Liver (tissue), 8 donors: ENCODE measurements at regions not wholly inside any gene's neighbourhood (a gene's known extent, or its start where the extent isn't known, plus 50 kb on each side); places are given as distances from the start of the nearest gene placed in this dataset.

Experiments used
- DNase-seq: peaks from one replicate; pipeline ENCODE4 v3.0.0-alpha.2; 2017; ENCODE audit warnings: low spot score
- H3K27ac ChIP-seq, 2 donors: one replicate each; pipeline ENCODE4 v1.7.0; 2013; ENCODE audit warnings: inconsistent platforms in 2 of 2, low read length in 2 of 2, control low read depth in 1 of 2, low read depth in 1 of 2, mild to moderate bottlenecking in 1 of 2
- H3K27me3 ChIP-seq, 4 donors: one replicate each; pipeline versions ENCODE4 v1.6.1 to v1.7.0; 2013; ENCODE audit warnings: low read length in 3 of 4, inconsistent platforms in 1 of 4, mild to moderate bottlenecking in 1 of 4, moderate library complexity in 1 of 4; ENCODE audit not compliant: control insufficient read depth in 4 of 4, insufficient read depth in 4 of 4
- H3K36me3 ChIP-seq, 4 donors: one replicate each; pipeline versions ENCODE4 v1.6.1 to v1.7.0; 2013; ENCODE audit warnings: low read length in 3 of 4, mild to moderate bottlenecking in 3 of 4, low read depth in 1 of 4, moderate library complexity in 1 of 4; ENCODE audit not compliant: control insufficient read depth in 4 of 4, insufficient read depth in 3 of 4
- H3K4me1 ChIP-seq, 4 donors: one replicate each; pipeline versions ENCODE4 v1.6.1 to v1.7.0; 2013; ENCODE audit warnings: low read length in 3 of 4, mild to moderate bottlenecking in 3 of 4, moderate library complexity in 1 of 4; ENCODE audit not compliant: control insufficient read depth in 4 of 4, insufficient read depth in 4 of 4
- H3K4me3 ChIP-seq, 3 donors: one replicate each; pipeline versions ENCODE4 v1.6.1 to v1.7.0; 2013; ENCODE audit warnings: low read length in 3 of 3, control low read depth in 1 of 3, low read depth in 1 of 3, mild to moderate bottlenecking in 1 of 3
- H3K9ac ChIP-seq, 2 donors: one replicate each; pipeline ENCODE4 v1.7.0; 2013; ENCODE audit warnings: low read length in 2 of 2, mild to moderate bottlenecking in 2 of 2, moderate library complexity in 2 of 2, control low read depth in 1 of 2, low read depth in 1 of 2
- H3K9me3 ChIP-seq, 4 donors: one replicate each; pipeline versions ENCODE4 v1.6.1 to v1.7.0; 2013; ENCODE audit warnings: low read length in 3 of 4; ENCODE audit not compliant: control insufficient read depth in 4 of 4
- CTCF ChIP-seq: fragments of 150-350 bp; IDR thresholded peaks from 2 replicates; pipeline ENCODE4 v1.5.1; 2017; ENCODE audit warnings: improper control_type of control experiment, low read depth, low read length; ENCODE audit not compliant: missing input control
- FOXA1 ChIP-seq: IDR thresholded peaks from 2 replicates; pipeline ENCODE4 v1.6.1; 2016; ENCODE audit warnings: antibody characterized with exemption
- FOXA2 ChIP-seq: IDR thresholded peaks from 2 replicates; pipeline ENCODE4 v1.6.1; 2016; ENCODE audit warnings: antibody characterized with exemption
- GABPA ChIP-seq, 2 donors: IDR thresholded peaks in 1 of 2; conservative IDR thresholded peaks in 1 of 2; 2 replicates each; pipeline ENCODE4 v1.6.1; 2016; ENCODE audit warnings: antibody characterized with exemption in 2 of 2, mild to moderate bottlenecking in 1 of 2, moderate library complexity in 1 of 2
- HNF4A ChIP-seq, 2 donors: conservative IDR thresholded peaks; 2 replicates each; pipeline ENCODE4 v1.6.1; 2016; ENCODE audit warnings: antibody characterized with exemption in 2 of 2, mild to moderate bottlenecking in 2 of 2
- HNF4G ChIP-seq: IDR thresholded peaks from 2 replicates; pipeline ENCODE4 v1.6.1; 2016; ENCODE audit warnings: antibody characterized with exemption
- JUND ChIP-seq, 2 donors: IDR thresholded peaks; 2 replicates each; pipeline ENCODE4 v1.6.1; 2016; ENCODE audit warnings: antibody characterized with exemption in 2 of 2
- MAX ChIP-seq: IDR thresholded peaks from 2 replicates; pipeline ENCODE4 v1.6.1; 2016; ENCODE audit warnings: antibody characterized with exemption
- NR2F2 ChIP-seq: IDR thresholded peaks from 2 replicates; pipeline ENCODE4 v1.6.1; 2016; ENCODE audit warnings: antibody characterized with exemption
- RAD21 ChIP-seq, 2 donors: IDR thresholded peaks; 2 replicates each; pipeline ENCODE4 v1.6.1; 2016; ENCODE audit warnings: antibody characterized with exemption in 2 of 2, mild to moderate bottlenecking in 2 of 2
- RXRA ChIP-seq, 2 donors: IDR thresholded peaks; 2 replicates each; pipeline ENCODE4 v1.6.1; 2017 to 2018; ENCODE audit warnings: antibody characterized with exemption in 2 of 2, mild to moderate bottlenecking in 1 of 2
- SP1 ChIP-seq: IDR thresholded peaks from 2 replicates; pipeline ENCODE4 v1.6.1; 2018; ENCODE audit warnings: antibody characterized with exemption, mild to moderate bottlenecking
- TAF1 ChIP-seq: conservative IDR thresholded peaks from 2 replicates; pipeline ENCODE4 v1.6.1; 2016; ENCODE audit warnings: antibody characterized with exemption, mild to moderate bottlenecking
- YY1 ChIP-seq: IDR thresholded peaks from 2 replicates; pipeline ENCODE4 v1.6.1; 2016; ENCODE audit warnings: antibody characterized with exemption, mild to moderate bottlenecking
- ZBTB33 ChIP-seq: IDR thresholded peaks from 2 replicates; pipeline ENCODE4 v1.6.1; 2016; ENCODE audit warnings: antibody characterized with exemption
- WGBS: extraction: QIAGEN DNeasy Blood & Tissue Kit; methylation state at CpG from one replicate; pipeline ENCODE4 v1.1.7; 2013; 5-methylcytosine and 5-hydroxymethylcytosine counted together
- TF ChIP-seq, protein P1 (sequence below): IDR thresholded peaks from 2 replicates; pipeline ENCODE4 v1.6.1; 2016; ENCODE audit warnings: antibody characterized with exemption
- donor health status: healthy.
- donor health status: healthy.
- donor health status: healthy.
- donor health status: healthy.
- donor health status: healthy.

GRCh38 chr22:44380756-44381486, 68.2 kb upstream of the SHISAL1 start:
- H3K36me3 ChIP-seq = no peaks in the 10 kb centered on the region
- H3K9ac ChIP-seq = no peak overlapping the region
- WGBS = 79% methylated on average over 15 of the region's 15 CpGs
- no peak overlapping the region for H3K4me3 ChIP-seq
- H3K27ac ChIP-seq = no peak overlapping the region
- H3K27me3 ChIP-seq = no peaks in the 10 kb centered on the region
- H3K9me3 ChIP-seq = peaks cover 0 to 6% (median 1%) of the 10 kb centered on the region in 4 donors
- TF ChIP-seq SP1 (no peak), YY1 (no peak), GABPA (IDR thresholded peaks at IDR 0.05 in 1 of 2, conservative IDR thresholded peaks at IDR 0.05 in 1 of 2) (no peak), RAD21 (IDR thresholded peaks at IDR 0.05) (no peak), NR2F2 (no peak), JUND (IDR thresholded peaks at IDR 0.05) (no peak), FOXA1 (no peak), FOXA2 (no peak), HNF4A (conservative IDR thresholded peaks at IDR 0.05) (no peak), ZBTB33 (no peak)
- TF ChIP-seq, protein P1, sequence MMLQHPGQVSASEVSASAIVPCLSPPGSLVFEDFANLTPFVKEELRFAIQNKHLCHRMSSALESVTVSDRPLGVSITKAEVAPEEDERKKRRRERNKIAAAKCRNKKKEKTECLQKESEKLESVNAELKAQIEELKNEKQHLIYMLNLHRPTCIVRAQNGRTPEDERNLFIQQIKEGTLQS = no peak
- DNase-seq = no peak
- peaks cover 4 to 22% (median 16%) of the 10 kb centered on the region in 4 donors for H3K4me1 ChIP-seq

GRCh38 chr22:44379817-44380755, 67.3 kb upstream of the SHISAL1 start:
- no peaks in the 10 kb centered on the region for H3K27me3 ChIP-seq
- H3K9me3 ChIP-seq = peaks cover 0 to 8% (median 3%) of the 10 kb centered on the region in 4 donors
- peaks cover 4 to 22% (median 16%) of the 10 kb centered on the region in 4 donors for H3K4me1 ChIP-seq
- H3K9ac ChIP-seq = no peak overlapping the region
- TF ChIP-seq, protein P1 = no peak
- TF ChIP-seq FOXA1 (no peak), CTCF (no peak), HNF4A (conservative IDR thresholded peaks at IDR 0.05) (no peak), GABPA (IDR thresholded peaks at IDR 0.05 in 1 of 2, conservative IDR thresholded peaks at IDR 0.05 in 1 of 2) (no peak), HNF4G (no peak), MAX (no peak), FOXA2 (no peak), RXRA (IDR thresholded peaks at IDR 0.05) (no peak), JUND (IDR thresholded peaks at IDR 0.05) (no peak), TAF1 (no peak)
- no peak overlapping the region for H3K27ac ChIP-seq
- H3K36me3 ChIP-seq = no peaks in the 10 kb centered on the region
- no peak overlapping the region for H3K4me3 ChIP-seq
- DNase-seq = no peak
- 86% methylated on average over 14 of the region's 14 CpGs for WGBS
